Lung (tissue), 11 donors: ENCODE measurements at regions not wholly inside any gene's neighbourhood (a gene's known extent, or its start where the extent isn't known, plus 50 kb on each side); places are given as distances from the start of the nearest gene placed in this dataset.

Experiments used
- ATAC-seq: fragments of 200-7000 bp; cut with Tn5 transposase; one replicate; pipeline ENCODE4 v1.9.1; 2020; ENCODE audit warnings: moderate number of reproducible peaks; ENCODE audit not compliant: insufficient read depth, low FRiP score
- DNase-seq, 3 donors: peaks; one replicate each; pipeline ENCODE4 v3.0.0-alpha.2; 2013 to 2017
- H3K27ac ChIP-seq, 2 donors: one replicate each; pipeline ENCODE4 v1.5.1; 2013; ENCODE audit warnings: mild to moderate bottlenecking in 2 of 2, moderate library complexity in 2 of 2, control low read depth in 1 of 2, inconsistent platforms in 1 of 2, low read depth in 1 of 2, low read length in 1 of 2
- H3K27me3 ChIP-seq, 3 donors: one replicate each; pipeline ENCODE4 v1.5.1; 2013; ENCODE audit warnings: low read length in 2 of 3; ENCODE audit not compliant: control insufficient read depth in 3 of 3, insufficient read depth in 3 of 3
- H3K36me3 ChIP-seq, 4 donors: one replicate each; pipeline ENCODE4 v1.5.1; 2013; ENCODE audit warnings: low read length in 4 of 4, mild to moderate bottlenecking in 1 of 4, moderate library complexity in 1 of 4; ENCODE audit not compliant: control insufficient read depth in 4 of 4, insufficient read depth in 4 of 4
- H3K4me1 ChIP-seq, 5 donors: one replicate each; pipeline ENCODE4 v1.5.1; 2013; ENCODE audit warnings: low read length in 5 of 5, mild to moderate bottlenecking in 2 of 5, moderate library complexity in 1 of 5; ENCODE audit not compliant: control insufficient read depth in 5 of 5, insufficient read depth in 5 of 5
- H3K4me3 ChIP-seq: one replicate; pipeline ENCODE4 v1.5.1; 2013; ENCODE audit warnings: mild to moderate bottlenecking, control low read depth, moderate library complexity
- H3K9ac ChIP-seq, 2 donors: one replicate each; pipeline ENCODE4 v1.5.1; 2013; ENCODE audit warnings: low read length in 2 of 2, control low read depth in 1 of 2; ENCODE audit not compliant: insufficient read depth in 1 of 2
- H3K9me3 ChIP-seq, 4 donors: one replicate each; pipeline ENCODE4 v1.5.1; 2013; ENCODE audit warnings: low read length in 3 of 4, mild to moderate bottlenecking in 1 of 4, moderate library complexity in 1 of 4; ENCODE audit not compliant: control insufficient read depth in 4 of 4, insufficient read depth in 3 of 4
- CTCF ChIP-seq: IDR thresholded peaks from 2 replicates; pipeline ENCODE4 v1.5.1; 2012; ENCODE audit warnings: mild to moderate bottlenecking; ENCODE audit errors: control extremely low read depth, extremely low read depth
- WGBS, 2 donors: extraction: QIAGEN DNeasy Blood & Tissue Kit; methylation state at CpG; one replicate each; pipeline ENCODE4 v1.1.7; 2013; 5-methylcytosine and 5-hydroxymethylcytosine counted together
- donor health status: control.
- donor health status: control.
- donor health status: Bipolar disorder and iron deficiency.
- donor health status: healthy.
- donor health status: DM: yes; HTN: yes; CAD: no.

GRCh38 chr2:192957425-192957824 lies 762.7 kb upstream of the TMEFF2 start:
- H3K27me3 ChIP-seq = no peaks in the 10 kb centered on the region
- no peak for TF ChIP-seq CTCF
- no peak for ATAC-seq
- H3K4me1 ChIP-seq = no peaks in the 10 kb centered on the region
- no peak overlapping the region for H3K9ac ChIP-seq
- no peak overlapping the region for H3K27ac ChIP-seq
- H3K9me3 ChIP-seq = peaks cover 0 to 4% (median 2%) of the 10 kb centered on the region in 4 donors
- WGBS, 2 donors = 86 to 97% methylated on average over 5 of the region's 5 CpGs
- DNase-seq = no peak
- no peak overlapping the region for H3K4me3 ChIP-seq
- H3K36me3 ChIP-seq = no peaks in the 10 kb centered on the region

GRCh38 chr2:192953116-192953515 lies 758.4 kb upstream of the TMEFF2 start:
- no peak for ATAC-seq
- Histone ChIP-seq H3K36me3 (no peaks in the 10 kb centered on the region), H3K4me3 (no peak overlapping the region), H3K9me3 (no peaks in the 10 kb centered on the region), H3K27ac (no peak overlapping the region), H3K27me3 (no peaks in the 10 kb centered on the region), H3K4me1 (no peaks in the 10 kb centered on the region), H3K9ac (no peak overlapping the region)
- 80% methylated on average over 1 of the region's 1 CpG for WGBS, 2 donors
- TF ChIP-seq CTCF = no peak
- no peak for DNase-seq

GRCh38 chr2:192952245-192952644 lies 757.5 kb upstream of the TMEFF2 start:
- Histone ChIP-seq H3K4me1 (no peaks in the 10 kb centered on the region), H3K9ac (no peak overlapping the region), H3K4me3 (no peak overlapping the region), H3K9me3 (no peaks in the 10 kb centered on the region), H3K27ac (no peak overlapping the region), H3K27me3 (no peaks in the 10 kb centered on the region), H3K36me3 (no peaks in the 10 kb centered on the region)
- 55 to 75% methylated on average over 2 of the region's 2 CpGs for WGBS, 2 donors
- no peak for TF ChIP-seq CTCF
- no peak for ATAC-seq
- no peak for DNase-seq

- H3K9me3 ChIP-seq = no peaks in the 10 kb centered on the region
- H3K27me3 ChIP-seq = no peaks in the 10 kb centered on the region
- TF ChIP-seq CTCF = no peak
- WGBS, 2 donors = 55 to 67% methylated on average over 3 of the region's 3 CpGs
- H3K27ac ChIP-seq = no peak overlapping the region
- ATAC-seq (no peak), DNase-seq (no peak)
- H3K4me1 ChIP-seq = no peaks in the 10 kb centered on the region
- H3K36me3 ChIP-seq = no peaks in the 10 kb centered on the region
- H3K4me3 ChIP-seq = no peak overlapping the region
- H3K9ac ChIP-seq = no peak overlapping the region
These were observed 753.6 kb upstream of the TMEFF2 start for GRCh38 chr2:192948316-192948715.
